Upper lobe of left lung (tissue), 6 donors: ENCODE measurements at regions not wholly inside any gene's neighbourhood (a gene's known extent, or its start where the extent isn't known, plus 50 kb on each side); places are given as distances from the start of the nearest gene placed in this dataset.

Experiments used
- ATAC-seq, 2 donors: fragments of 200-7000 bp; cut with Tn5 transposase; one replicate each; pipeline ENCODE4 v1.9.1; 2022; ENCODE audit warnings: mild to moderate bottlenecking in 2 of 2, moderate library complexity in 2 of 2; ENCODE audit not compliant: low FRiP score in 2 of 2
- DNase-seq, 2 donors: peaks; one replicate each; pipeline ENCODE4 v3.0.0-alpha.2; 2019 to 2020
- H3K27ac ChIP-seq, 4 donors: fragments of 200-600 bp; sonication (generic); one replicate each; pipeline ENCODE4 v1.5.1; 2016 to 2019
- H3K27me3 ChIP-seq, 4 donors: fragments of 200-600 bp; sonication (generic); one replicate each; pipeline ENCODE4 v1.5.1; 2017 to 2019
- H3K36me3 ChIP-seq, 4 donors: fragments of 200-600 bp; sonication (generic); one replicate each; pipeline ENCODE4 v1.5.1; 2016 to 2019
- H3K4me1 ChIP-seq, 4 donors: fragments of 200-600 bp; sonication (generic); one replicate each; pipeline ENCODE4 v1.5.1; 2018 to 2019
- H3K4me3 ChIP-seq, 4 donors: fragments of 200-600 bp; sonication (generic); one replicate each; pipeline ENCODE4 v1.5.1; 2017 to 2019; ENCODE audit warnings: mild to moderate bottlenecking in 2 of 4, moderate library complexity in 1 of 4
- H3K9me3 ChIP-seq, 4 donors: fragments of 200-600 bp; sonication (generic); one replicate each; pipeline ENCODE4 v1.5.1; 2018 to 2019
- EP300 ChIP-seq, 4 donors: sonication (generic); formaldehyde crosslinking; IDR thresholded peaks; one replicate each; pipeline ENCODE4 v1.5.1; 2017; ENCODE audit warnings: antibody characterized with exemption in 4 of 4, control low read depth in 2 of 4
- POLR2A ChIP-seq, 4 donors: fragments of 450-650 bp; IDR thresholded peaks; one replicate each; pipeline ENCODE4 v1.5.1; 2016 to 2017; ENCODE audit warnings: antibody characterized with exemption in 4 of 4, mild to moderate bottlenecking in 2 of 4
- POLR2AphosphoS5 ChIP-seq, 2 donors: sonication (generic); formaldehyde crosslinking; IDR thresholded peaks; one replicate each; pipeline ENCODE4 v1.5.1; 2017; ENCODE audit warnings: antibody characterized with exemption in 2 of 2
- WGBS, 2 donors: methylation state at CpG; one replicate each; pipeline ENCODE4 v1.1.5; 2017 to 2018; 5-methylcytosine and 5-hydroxymethylcytosine counted together
- TF ChIP-seq, protein P1 (sequence below), 6 experiments: fragments of 450-650 bp in 4 of 6; fragments of 200-600 bp in 2 of 6; sonication (generic) in 2 of 6; IDR thresholded peaks; one replicate each; pipeline ENCODE4 v1.5.1; 2016 to 2019; ENCODE audit warnings: antibody characterized with exemption in 6 of 6
- donor health status: DM: no; HTN: no; CAD: no; lungs with moderate emphysema.
- donor health status: DM: no; HTN: yes; CAD: no; lungs with severe emphysema.

DNA sequence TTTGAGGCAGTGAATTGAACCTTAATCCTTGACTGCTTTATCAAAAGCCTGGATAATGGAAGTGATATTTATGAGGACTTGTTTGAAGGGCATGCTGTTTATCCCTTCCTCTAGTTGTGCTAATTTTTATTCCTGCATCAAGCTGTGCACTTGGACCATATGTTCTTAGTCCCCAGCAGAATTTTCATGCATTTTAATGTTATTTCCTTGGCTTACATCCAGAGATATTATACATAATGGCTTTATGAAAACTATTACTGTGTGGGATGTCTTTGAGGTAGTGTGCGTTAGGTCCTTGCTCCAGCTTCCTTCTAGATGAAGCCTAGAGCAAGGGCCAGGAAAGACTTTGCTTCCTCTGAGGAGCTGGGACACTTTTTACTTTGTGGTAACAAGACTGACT lies 378.4 kb downstream of the LPIN1 start:
- WGBS, 2 donors = 83 to 89% methylated on average over 1 of the region's 1 CpG
- TF ChIP-seq EP300 (IDR thresholded peaks at IDR 0.05) (no peak), POLR2A (IDR thresholded peaks at IDR 0.05) (no peak), POLR2AphosphoS5 (IDR thresholded peaks at IDR 0.05) (no peak)
- TF ChIP-seq, protein P1, sequence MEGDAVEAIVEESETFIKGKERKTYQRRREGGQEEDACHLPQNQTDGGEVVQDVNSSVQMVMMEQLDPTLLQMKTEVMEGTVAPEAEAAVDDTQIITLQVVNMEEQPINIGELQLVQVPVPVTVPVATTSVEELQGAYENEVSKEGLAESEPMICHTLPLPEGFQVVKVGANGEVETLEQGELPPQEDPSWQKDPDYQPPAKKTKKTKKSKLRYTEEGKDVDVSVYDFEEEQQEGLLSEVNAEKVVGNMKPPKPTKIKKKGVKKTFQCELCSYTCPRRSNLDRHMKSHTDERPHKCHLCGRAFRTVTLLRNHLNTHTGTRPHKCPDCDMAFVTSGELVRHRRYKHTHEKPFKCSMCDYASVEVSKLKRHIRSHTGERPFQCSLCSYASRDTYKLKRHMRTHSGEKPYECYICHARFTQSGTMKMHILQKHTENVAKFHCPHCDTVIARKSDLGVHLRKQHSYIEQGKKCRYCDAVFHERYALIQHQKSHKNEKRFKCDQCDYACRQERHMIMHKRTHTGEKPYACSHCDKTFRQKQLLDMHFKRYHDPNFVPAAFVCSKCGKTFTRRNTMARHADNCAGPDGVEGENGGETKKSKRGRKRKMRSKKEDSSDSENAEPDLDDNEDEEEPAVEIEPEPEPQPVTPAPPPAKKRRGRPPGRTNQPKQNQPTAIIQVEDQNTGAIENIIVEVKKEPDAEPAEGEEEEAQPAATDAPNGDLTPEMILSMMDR (IDR thresholded peaks at IDR 0.05) = no peak
- Histone ChIP-seq H3K9me3 (peaks cover 0 to 10% (median 1%) of the 10 kb centered on the region in 4 donors), H3K4me3 (no peak overlapping the region), H3K27me3 (no peaks in the 10 kb centered on the region), H3K36me3 (no peaks in the 10 kb centered on the region), H3K27ac (no peak overlapping the region), H3K4me1 (no peaks in the 10 kb centered on the region)
- ATAC-seq (no peak), DNase-seq (no peak)

DNA sequence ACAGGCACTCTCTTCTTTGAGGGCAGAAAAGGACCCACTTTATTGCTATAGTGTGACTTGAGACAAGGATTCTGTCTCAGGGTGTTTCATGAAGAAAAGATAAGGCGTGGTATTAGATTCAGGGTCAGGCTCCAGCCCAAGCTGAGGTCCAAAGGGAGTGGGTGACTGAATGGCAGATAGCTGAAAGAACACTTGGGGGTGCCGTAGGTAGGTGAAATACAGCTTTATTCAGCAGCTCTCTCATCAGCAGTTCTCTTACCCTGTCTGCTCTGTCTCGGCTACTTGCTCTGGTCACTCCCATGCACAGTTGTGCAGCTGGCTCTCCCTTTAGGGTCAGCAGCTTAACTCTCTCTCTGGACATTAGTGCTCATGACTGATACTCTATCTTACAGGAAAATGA lies 379.9 kb downstream of the LPIN1 start:
- DNase-seq (no peak), ATAC-seq (no peak)
- H3K4me1 ChIP-seq = no peaks in the 10 kb centered on the region
- H3K27ac ChIP-seq = no peak overlapping the region
- no peaks in the 10 kb centered on the region for H3K27me3 ChIP-seq
- WGBS, 2 donors = 91% methylated on average over 2 to 3 of the region's 3 CpGs
- no peaks in the 10 kb centered on the region for H3K36me3 ChIP-seq
- no peak overlapping the region for H3K4me3 ChIP-seq
- TF ChIP-seq EP300 (IDR thresholded peaks at IDR 0.05) (no peak), POLR2A (IDR thresholded peaks at IDR 0.05) (no peak), POLR2AphosphoS5 (IDR thresholded peaks at IDR 0.05) (no peak)
- TF ChIP-seq, protein P1 (IDR thresholded peaks at IDR 0.05) = no peak
- peaks cover 0 to 10% (median 1%) of the 10 kb centered on the region in 4 donors for H3K9me3 ChIP-seq

DNA sequence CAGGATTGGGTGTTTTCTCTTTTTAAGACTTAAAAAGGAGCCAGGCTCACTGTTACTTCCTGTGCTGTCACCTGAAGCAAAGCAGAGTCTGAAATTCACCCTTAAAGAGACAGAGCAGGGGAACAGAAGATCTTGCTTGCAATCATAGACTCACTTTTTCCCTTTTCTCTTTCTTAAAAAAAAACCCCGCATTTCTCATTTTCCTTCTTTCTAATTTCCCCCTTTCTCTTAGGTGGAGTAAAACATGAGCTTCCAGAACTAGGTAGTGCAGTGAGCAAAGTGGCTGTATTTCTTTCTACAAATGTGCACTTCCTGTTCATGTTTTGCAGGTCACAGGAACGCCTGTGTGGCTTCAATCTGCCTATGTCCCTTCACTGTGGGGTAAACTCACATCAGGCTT lies 381.2 kb downstream of the LPIN1 start:
- no peak overlapping the region for H3K4me3 ChIP-seq
- no peaks in the 10 kb centered on the region for H3K36me3 ChIP-seq
- peaks cover 0 to 7% (median 0%) of the 10 kb centered on the region in 4 donors for H3K4me1 ChIP-seq
- no peak for ATAC-seq
- no peak for DNase-seq
- H3K27me3 ChIP-seq = no peaks in the 10 kb centered on the region
- H3K27ac ChIP-seq = no peak overlapping the region
- TF ChIP-seq EP300 (IDR thresholded peaks at IDR 0.05) (no peak), POLR2A (IDR thresholded peaks at IDR 0.05) (no peak), POLR2AphosphoS5 (IDR thresholded peaks at IDR 0.05) (no peak)
- TF ChIP-seq, protein P1 (IDR thresholded peaks at IDR 0.05) = no peak
- WGBS, 2 donors = 51 to 71% methylated on average over 2 of the region's 2 CpGs
- H3K9me3 ChIP-seq = peaks cover 0 to 10% (median 1%) of the 10 kb centered on the region in 4 donors

DNA sequence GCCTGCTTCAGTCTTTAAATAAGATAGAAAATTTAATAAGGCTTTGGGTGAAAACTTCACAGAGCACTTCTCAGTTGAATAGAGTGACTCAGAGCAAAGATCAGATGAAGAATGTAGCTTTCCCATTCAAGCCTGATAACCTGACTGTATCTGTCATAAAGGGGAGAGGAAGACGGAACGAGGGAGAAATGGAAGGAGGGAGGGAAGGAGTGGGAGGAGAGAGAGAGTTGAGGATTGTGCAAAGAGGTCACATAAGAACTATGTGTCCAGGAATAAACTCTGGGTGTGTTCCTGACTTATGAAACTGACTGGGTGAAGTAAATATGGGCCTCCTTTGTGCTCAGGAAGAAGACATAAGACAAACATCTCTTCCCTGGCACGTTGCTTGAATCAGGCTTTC lies 385.5 kb downstream of the LPIN1 start:
- peaks cover 0 to 4% (median 1%) of the 10 kb centered on the region in 4 donors for H3K9me3 ChIP-seq
- peaks cover 0 to 7% (median 0%) of the 10 kb centered on the region in 4 donors for H3K4me1 ChIP-seq
- no peak for TF ChIP-seq POLR2A (IDR thresholded peaks at IDR 0.05)
- TF ChIP-seq, protein P1 (IDR thresholded peaks at IDR 0.05) = no peak
- no peak for TF ChIP-seq EP300 (IDR thresholded peaks at IDR 0.05)
- no peak for TF ChIP-seq POLR2AphosphoS5 (IDR thresholded peaks at IDR 0.05)
- H3K36me3 ChIP-seq = no peaks in the 10 kb centered on the region
- H3K27me3 ChIP-seq = no peaks in the 10 kb centered on the region
- ATAC-seq (peak in 1 of 2 donors; percentile 73), DNase-seq (no peak)
- H3K4me3 ChIP-seq = no peak overlapping the region
- H3K27ac ChIP-seq = no peak overlapping the region
- WGBS, 2 donors = 34 to 39% methylated on average over 3 of the region's 3 CpGs

DNA sequence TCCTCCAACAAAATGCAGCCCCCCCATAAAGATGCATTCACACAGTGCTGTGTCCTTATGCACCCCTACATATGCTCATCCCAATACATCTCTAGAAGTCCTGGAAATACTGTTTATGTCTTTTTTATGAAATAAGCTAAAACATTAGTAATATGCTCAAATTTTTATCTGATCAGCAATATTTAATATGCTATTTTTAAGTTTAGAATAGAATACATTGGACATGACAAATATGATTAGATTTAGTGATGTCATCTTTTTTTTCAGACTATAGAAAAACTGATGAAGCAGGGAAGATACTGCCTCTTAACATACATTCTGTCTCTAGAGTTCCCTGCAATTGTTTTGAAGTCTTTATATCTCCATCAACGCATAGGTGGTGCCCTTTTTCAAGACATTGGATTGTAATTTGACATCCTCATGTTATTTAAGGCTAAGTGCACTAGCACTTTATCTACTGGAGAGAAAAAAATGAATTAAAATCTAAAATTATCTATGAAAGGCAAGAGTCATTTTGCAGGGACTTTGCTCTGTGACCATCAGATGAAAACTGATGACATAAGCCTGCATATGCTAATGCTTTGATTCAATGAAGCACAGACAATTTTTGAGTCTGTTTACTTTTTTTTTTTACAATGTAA lies 395.3 kb downstream of the LPIN1 start:
- 39 to 95% methylated on average over 1 of the region's 1 CpG for WGBS, 2 donors
- TF ChIP-seq POLR2A (IDR thresholded peaks at IDR 0.05) = no peak
- no peak for TF ChIP-seq POLR2AphosphoS5 (IDR thresholded peaks at IDR 0.05)
- no peak for TF ChIP-seq EP300 (IDR thresholded peaks at IDR 0.05)
- TF ChIP-seq, protein P1 (IDR thresholded peaks at IDR 0.05) = no peak
- H3K27me3 ChIP-seq = no peaks in the 10 kb centered on the region
- no peaks in the 10 kb centered on the region for H3K36me3 ChIP-seq
- no peaks in the 10 kb centered on the region for H3K4me1 ChIP-seq
- no peaks in the 10 kb centered on the region for H3K9me3 ChIP-seq
- H3K4me3 ChIP-seq = no peak overlapping the region
- ATAC-seq = no peak
- DNase-seq = no peak
- no peak overlapping the region for H3K27ac ChIP-seq
